Stimulated activated naive B cell treated with anti-CD40 and anti-IgM and Interleukin-4, amounts not matched to agents 10 μg/mL and 1 μg/mL and 100 μg/mL, for 72 hours (primary cell): ENCODE measurements at regions not wholly inside any gene's neighbourhood (a gene's known extent, or its start where the extent isn't known, plus 50 kb on each side); places are given as distances from the start of the nearest gene placed in this dataset.

ENCODE experiments used
- ATAC-seq, 2 donors: fragments of 150-1000 bp; cut with Tn5 transposase; replicated peaks; 2 replicates each; pipeline ENCODE4 v1.10.0; 2021; ENCODE audit warnings: moderate library complexity in 1 of 2
- DNase-seq: peaks from one replicate; pipeline ENCODE4 v3.0.0; 2021
- H3K27ac Mint-ChIP-seq: one replicate; pipeline ENCODE4 v1.8.0; 2022; ENCODE audit warnings: mild to moderate bottlenecking, mixed read lengths
- H3K27me3 Mint-ChIP-seq, 2 donors: one replicate each; pipeline ENCODE4 v1.8.0; 2022; ENCODE audit warnings: mixed read lengths in 2 of 2
- H3K36me3 Mint-ChIP-seq, 2 donors: one replicate each; pipeline ENCODE4 v1.8.0; 2022; ENCODE audit warnings: mixed read lengths in 2 of 2, mild to moderate bottlenecking in 1 of 2
- H3K4me1 Mint-ChIP-seq, 2 donors: one replicate each; pipeline ENCODE4 v1.8.0; 2022; ENCODE audit warnings: mixed read lengths in 2 of 2, mild to moderate bottlenecking in 1 of 2
- H3K4me3 Mint-ChIP-seq, 2 donors: one replicate each; pipeline ENCODE4 v1.8.0; 2022; ENCODE audit warnings: mild to moderate bottlenecking in 2 of 2, mixed read lengths in 2 of 2, moderate library complexity in 1 of 2
- H3K9me3 Mint-ChIP-seq, 2 donors: one replicate each; pipeline ENCODE4 v1.8.0; 2022; ENCODE audit warnings: mixed read lengths in 2 of 2, mild to moderate bottlenecking in 1 of 2

DNA sequence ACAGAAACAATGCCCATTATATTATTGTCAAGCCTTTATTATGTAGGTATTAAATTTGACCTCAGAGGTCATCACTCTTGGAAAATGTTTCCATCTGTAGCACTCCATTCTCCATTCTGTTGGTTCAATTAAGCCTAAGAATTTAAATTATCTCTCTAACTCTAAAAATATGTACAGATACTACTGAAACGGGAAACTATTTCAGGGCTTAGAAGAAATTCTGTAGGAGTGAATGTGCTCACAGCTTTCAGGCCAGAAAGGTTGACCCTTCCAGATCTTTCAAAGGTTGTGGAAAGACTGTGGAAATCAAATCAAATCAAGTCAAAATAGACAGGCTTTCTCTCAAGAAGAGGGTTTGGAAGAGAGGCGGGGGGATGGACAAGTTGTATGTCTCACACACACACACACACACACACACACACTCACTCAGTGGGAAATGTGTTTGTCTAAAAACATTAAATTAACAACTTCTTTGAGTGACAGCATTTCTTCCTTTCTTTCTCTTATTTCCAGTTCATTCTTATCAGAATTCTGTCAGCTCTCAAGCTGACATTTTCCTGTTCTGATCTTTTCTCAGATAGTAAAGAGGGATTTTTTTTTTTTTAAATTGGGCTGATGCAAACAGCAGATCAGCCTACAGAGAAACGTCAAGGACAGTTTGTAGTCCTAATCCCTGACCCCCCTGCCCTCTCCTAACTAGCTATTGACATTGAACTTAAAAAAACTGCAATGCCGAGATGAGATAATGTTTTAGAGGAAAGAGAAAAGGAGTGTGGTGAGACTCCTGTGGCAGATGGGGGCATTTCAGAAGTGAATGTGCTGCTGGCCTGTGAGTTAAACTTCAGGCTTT, 139.0 kb upstream of the ZFHX3 start:
- H3K36me3 Mint-ChIP-seq: peaks cover 0 to 2% of the 10 kb centered on the region in 2 donors
- H3K4me1 Mint-ChIP-seq: peaks cover 9 to 17% of the 10 kb centered on the region in 2 donors
- H3K4me3 Mint-ChIP-seq: no peak overlapping the region
- DNase-seq: no peak
- H3K27me3 Mint-ChIP-seq: peaks cover 0 to 6% of the 10 kb centered on the region in 2 donors
- ATAC-seq: no peak
- H3K9me3 Mint-ChIP-seq: peaks cover 0 to 1% of the 10 kb centered on the region in 2 donors
- H3K27ac Mint-ChIP-seq: no peak overlapping the region

DNA sequence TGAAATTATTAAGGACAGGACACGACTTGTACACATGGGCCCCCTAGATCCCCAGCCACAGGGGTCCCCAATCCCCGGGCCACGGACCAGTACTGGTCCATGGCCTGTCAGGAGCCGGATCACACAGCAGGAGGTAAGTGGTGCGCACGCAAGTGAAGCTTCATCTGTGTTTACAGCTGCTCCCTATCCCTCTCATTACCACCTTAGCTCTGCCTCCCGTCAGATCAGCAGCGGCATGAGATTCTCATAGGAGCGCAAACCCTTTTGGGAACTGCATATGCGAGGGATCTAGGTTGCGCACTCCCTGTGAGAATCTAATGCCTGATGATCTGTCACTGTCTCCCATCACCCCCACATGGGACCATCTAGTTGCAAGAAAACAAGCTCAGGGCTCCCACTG, 137.8 kb upstream of the ZFHX3 start:
- Mint-ChIP-seq H3K27me3 (peaks cover 0 to 5% of the 10 kb centered on the region in 2 donors), H3K36me3 (peaks cover 0 to 2% of the 10 kb centered on the region in 2 donors), H3K4me1 (peaks cover 3 to 4% of the 10 kb centered on the region in 2 donors), H3K4me3 (no peak overlapping the region), H3K9me3 (no peaks in the 10 kb centered on the region), H3K27ac (no peak overlapping the region)
- DNase-seq (no peak), ATAC-seq (no peak)

DNA sequence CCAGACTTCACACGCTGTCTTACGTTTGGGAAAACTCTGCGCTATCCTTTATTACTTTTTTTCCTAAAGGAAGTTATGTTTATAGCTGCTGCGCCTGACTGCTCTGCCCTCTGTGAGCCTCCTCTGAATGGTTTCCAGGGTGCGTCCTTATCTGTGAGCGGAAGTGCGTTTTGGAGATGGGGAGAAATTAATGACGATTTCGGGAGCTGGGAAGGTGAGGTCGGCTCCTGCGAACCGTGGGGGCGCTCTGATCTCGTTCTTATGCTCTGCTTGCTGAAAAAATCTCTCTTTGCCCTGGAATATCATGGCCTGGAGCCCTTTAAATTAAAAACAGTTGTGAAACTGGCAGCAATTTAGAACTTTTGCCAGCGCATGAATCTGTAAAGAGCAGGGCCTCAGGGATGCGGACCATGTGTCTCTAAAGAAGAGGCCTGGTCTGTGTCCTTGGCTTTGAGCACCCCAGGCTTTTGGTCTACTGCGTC, 135.7 kb upstream of the ZFHX3 start:
- H3K27me3 Mint-ChIP-seq: no peaks in the 10 kb centered on the region
- no peak overlapping the region for H3K4me3 Mint-ChIP-seq
- H3K4me1 Mint-ChIP-seq: no peaks in the 10 kb centered on the region
- no peak for ATAC-seq
- no peaks in the 10 kb centered on the region for H3K9me3 Mint-ChIP-seq
- no peak for DNase-seq
- no peak overlapping the region for H3K27ac Mint-ChIP-seq
- H3K36me3 Mint-ChIP-seq: no peaks in the 10 kb centered on the region

DNA sequence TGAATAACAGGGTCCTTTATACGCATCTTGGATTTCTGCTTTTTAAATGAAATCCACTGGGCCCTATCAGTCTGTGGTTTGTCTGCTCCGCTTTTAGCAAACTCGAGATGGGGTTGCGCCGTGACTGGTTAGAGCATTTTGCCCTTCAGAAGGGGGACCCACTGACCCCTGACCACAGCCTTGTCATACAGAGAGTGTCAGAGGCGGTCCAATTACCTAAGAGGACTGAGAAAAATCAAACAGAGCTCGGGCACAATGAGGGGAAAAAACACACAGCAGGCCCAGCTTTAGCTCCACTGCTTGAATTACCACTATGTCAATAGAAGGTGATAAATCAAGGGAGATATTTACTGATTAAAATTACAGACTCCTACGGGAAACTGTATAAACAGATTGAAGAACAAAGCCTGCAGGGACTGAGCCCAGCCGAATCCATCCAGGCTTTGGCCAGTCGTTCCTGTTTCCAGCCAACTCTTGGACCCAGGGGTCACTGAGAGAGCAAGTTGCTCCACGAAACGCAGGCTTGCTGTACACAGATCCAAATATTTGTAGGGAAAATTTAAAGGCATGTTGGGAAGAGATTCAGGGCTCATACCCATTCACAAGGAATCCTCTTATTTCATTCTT, 131.9 kb upstream of the ZFHX3 start:
- no peaks in the 10 kb centered on the region for H3K36me3 Mint-ChIP-seq
- no peak overlapping the region for H3K27ac Mint-ChIP-seq
- ATAC-seq: no peak
- H3K4me3 Mint-ChIP-seq: no peak overlapping the region
- no peaks in the 10 kb centered on the region for H3K27me3 Mint-ChIP-seq
- H3K9me3 Mint-ChIP-seq: no peaks in the 10 kb centered on the region
- DNase-seq: no peak
- no peaks in the 10 kb centered on the region for H3K4me1 Mint-ChIP-seq

DNA sequence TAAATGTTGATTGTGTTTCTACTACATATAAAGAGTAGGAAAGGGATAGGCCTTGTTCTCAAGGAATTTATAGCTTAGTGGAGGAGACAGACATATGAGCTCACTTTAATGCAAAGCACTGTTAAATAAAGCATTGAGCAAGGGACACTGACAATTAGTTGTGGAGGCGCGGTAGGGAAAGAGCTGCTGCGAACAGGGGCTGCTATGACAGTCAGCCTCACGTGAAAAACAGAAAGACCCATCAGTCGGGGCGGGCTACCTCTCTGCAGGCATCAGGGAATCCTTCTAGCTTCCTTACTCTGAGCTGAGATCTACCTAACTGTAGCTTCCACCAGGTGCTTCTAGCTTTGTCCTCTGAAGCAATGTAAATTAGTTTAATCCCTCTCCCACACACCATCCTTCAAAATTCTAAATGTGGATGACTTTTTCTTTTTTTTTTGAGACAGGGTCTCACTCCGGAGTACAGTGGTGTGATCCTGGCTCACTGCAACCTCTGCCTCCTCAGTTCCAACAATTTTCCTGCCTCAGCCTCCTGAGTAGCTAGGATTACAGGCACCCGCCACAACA, 129.9 kb upstream of the ZFHX3 start:
- no peak for DNase-seq
- Mint-ChIP-seq H3K27ac (no peak overlapping the region), H3K4me1 (no peaks in the 10 kb centered on the region), H3K9me3 (no peaks in the 10 kb centered on the region), H3K27me3 (peaks cover 0 to 8% of the 10 kb centered on the region in 2 donors), H3K36me3 (no peaks in the 10 kb centered on the region), H3K4me3 (no peak overlapping the region)
- ATAC-seq: no peak

DNA sequence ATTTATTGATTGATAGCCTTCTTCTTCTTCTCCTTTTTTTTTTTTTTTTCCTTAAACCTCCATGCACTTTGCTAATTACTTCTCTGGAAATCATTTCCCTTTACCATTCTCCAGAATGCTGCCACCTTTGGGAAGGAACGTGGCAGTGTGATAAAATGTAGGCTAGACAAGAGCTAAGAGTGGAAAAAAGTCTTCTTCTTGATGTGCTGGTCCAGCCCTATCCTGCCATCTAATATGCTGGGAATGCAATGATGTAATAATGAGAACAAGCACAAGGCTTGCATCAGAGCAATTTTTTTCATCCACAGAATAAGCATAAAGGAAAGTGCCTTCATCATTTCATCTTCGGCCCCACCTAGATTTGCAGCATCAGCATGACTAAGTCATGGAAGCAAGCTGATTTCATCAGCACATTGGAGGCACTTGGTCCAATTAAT, 128.7 kb upstream of the ZFHX3 start:
- Mint-ChIP-seq H3K27me3 (peaks cover 0 to 8% of the 10 kb centered on the region in 2 donors), H3K9me3 (no peaks in the 10 kb centered on the region), H3K36me3 (no peaks in the 10 kb centered on the region), H3K4me3 (no peak overlapping the region), H3K4me1 (no peaks in the 10 kb centered on the region), H3K27ac (no peak overlapping the region)
- DNase-seq (no peak), ATAC-seq (no peak)

DNA sequence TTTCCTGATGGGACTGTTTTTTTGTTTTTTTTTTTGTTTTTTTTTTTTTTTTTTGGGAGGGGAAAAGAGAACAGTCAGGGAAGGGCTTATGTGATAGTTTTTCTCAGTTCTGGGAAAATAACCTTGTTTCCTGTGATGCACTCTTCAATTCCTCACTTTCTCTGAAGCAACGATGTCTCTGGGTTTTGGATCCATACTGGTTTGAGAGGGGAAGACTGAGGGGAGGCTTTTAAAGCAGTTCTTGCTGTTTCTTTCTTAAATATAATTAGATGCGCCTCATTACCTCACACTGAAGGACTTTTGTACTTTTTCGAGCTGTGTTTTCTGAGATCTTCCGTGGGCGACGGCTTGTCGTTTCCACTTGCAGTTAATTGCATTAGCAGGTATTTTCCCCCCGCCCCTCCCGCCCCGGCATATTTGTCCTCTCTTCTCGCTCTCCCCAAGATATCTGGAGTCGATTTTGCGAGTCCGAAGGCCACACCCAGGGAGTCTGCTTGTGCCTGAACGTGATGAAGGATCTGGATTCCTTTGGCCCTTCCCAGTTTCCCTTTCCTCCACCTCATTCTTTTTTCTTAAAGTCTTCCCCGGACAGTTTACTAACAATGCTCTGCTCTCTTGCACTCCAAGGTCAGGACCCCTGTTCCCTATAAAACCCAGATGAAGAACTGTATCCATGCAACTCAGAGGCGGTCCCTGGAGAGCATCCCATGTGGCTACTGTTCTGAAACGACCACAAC, 125.2 kb upstream of the ZFHX3 start:
- H3K4me3 Mint-ChIP-seq: no peak overlapping the region
- no peaks in the 10 kb centered on the region for H3K9me3 Mint-ChIP-seq
- DNase-seq (no peak), ATAC-seq (no peak)
- H3K27ac Mint-ChIP-seq: no peak overlapping the region
- H3K36me3 Mint-ChIP-seq: no peaks in the 10 kb centered on the region
- peaks cover 6 to 12% of the 10 kb centered on the region in 2 donors for H3K27me3 Mint-ChIP-seq
- no peaks in the 10 kb centered on the region for H3K4me1 Mint-ChIP-seq

DNA sequence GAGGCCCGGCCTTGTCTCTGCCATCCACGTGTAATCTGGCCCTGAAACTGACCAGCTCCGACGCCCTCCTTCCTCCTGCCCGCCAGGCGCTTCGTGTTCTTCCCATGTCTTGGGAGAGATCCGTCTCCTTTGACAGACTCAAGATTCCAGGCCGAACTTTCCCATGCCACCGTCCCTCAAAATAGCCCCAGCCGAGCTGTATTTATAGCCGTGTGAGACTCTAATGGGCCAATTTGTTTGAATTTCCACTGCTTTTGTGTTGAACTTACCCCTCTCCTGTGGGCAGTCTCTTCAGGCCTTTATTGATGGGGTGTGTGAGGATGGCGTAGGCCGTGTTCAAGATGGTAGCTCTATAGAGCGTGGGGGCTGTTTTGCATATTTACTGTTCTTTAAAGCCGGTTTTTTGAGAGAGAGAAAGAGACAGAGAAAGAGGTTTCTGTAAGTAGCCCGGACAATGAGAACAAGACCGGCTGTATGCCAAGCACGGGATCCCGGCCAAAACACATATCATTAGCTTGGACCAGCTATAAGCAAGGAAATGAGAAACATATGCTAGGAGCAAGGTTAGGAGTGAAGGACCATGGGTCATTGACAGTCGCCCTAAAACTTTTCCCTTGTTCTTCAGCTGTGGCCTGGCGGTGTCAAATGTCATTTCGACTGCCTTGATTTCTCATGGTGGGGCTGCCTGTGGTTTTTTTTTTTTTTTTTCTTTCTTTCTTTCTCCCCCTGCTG, 124.5 kb upstream of the ZFHX3 start:
- Mint-ChIP-seq H3K9me3 (no peaks in the 10 kb centered on the region), H3K4me1 (no peaks in the 10 kb centered on the region), H3K27ac (no peak overlapping the region), H3K4me3 (no peak overlapping the region), H3K36me3 (no peaks in the 10 kb centered on the region), H3K27me3 (peaks cover 6 to 12% of the 10 kb centered on the region in 2 donors)
- DNase-seq: no peak
- ATAC-seq: no peak

DNA sequence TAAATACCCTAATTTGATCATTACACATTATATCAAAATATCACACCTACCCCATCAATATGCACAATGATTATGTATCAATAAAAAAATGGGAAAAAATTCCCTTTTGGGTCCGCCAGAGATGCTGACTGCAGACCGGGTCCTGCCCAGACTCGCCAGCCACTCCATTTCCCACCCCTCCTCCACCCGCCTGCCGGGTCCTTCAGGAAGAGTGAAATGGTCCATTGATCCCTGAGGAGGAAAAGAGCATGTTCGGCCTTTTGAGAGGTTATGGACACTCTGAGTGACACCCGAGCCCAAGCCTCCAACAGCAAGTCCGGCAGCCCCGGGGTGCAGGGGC, 123.9 kb upstream of the ZFHX3 start:
- no peaks in the 10 kb centered on the region for H3K9me3 Mint-ChIP-seq
- ATAC-seq (no peak), DNase-seq (no peak)
- H3K27me3 Mint-ChIP-seq: peaks cover 6 to 12% of the 10 kb centered on the region in 2 donors
- no peaks in the 10 kb centered on the region for H3K36me3 Mint-ChIP-seq
- H3K27ac Mint-ChIP-seq: no peak overlapping the region
- H3K4me1 Mint-ChIP-seq: peaks cover 1 to 2% of the 10 kb centered on the region in 2 donors
- no peak overlapping the region for H3K4me3 Mint-ChIP-seq

DNA sequence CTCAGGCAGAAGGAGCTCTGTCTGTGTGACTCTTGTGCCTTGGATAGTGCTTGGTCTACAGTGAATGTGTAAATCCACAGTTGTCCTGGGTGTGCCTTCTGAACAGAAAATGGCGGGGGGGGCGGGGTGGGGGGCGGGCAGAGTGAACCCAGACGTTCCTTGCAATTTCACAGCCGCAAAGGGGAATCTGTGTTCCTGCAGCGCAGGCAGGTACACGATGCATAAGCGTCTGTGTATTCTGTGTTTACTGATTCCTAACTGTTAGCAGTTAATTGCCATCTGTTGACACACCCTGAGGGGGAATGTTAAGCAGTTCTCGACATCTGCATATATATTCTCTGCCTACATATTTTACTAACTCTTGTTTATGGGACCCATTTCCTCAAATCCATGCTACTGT, 123.5 kb upstream of the ZFHX3 start:
- peaks cover 4 to 7% of the 10 kb centered on the region in 2 donors for H3K4me1 Mint-ChIP-seq
- H3K9me3 Mint-ChIP-seq: no peaks in the 10 kb centered on the region
- peaks cover 6 to 12% of the 10 kb centered on the region in 2 donors for H3K27me3 Mint-ChIP-seq
- no peaks in the 10 kb centered on the region for H3K36me3 Mint-ChIP-seq
- ATAC-seq: no peak
- H3K4me3 Mint-ChIP-seq: no peak overlapping the region
- H3K27ac Mint-ChIP-seq: no peak overlapping the region
- DNase-seq: no peak

DNA sequence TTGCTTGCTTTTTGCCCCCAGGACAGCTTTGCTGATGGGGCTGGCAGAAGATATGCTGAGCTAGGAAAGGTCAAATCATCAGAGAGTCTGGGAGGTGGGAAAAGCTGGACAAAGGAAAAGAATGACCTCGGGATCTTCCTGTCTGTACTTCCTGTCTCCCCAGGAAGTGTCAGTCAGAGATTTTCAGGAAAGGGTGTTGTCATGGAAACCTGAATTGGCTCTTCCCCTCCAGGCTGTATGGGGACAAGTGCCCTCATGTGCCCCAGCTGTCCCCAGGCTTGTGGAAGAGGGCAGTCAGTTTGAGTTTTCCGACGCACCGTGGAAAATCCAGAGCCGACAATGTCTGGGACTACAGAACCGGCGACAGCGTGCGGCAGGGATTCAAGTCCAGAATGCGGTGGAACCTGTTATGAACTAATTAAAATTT, 122.7 kb upstream of the ZFHX3 start:
- Mint-ChIP-seq H3K27ac (no peak overlapping the region), H3K36me3 (no peaks in the 10 kb centered on the region), H3K9me3 (no peaks in the 10 kb centered on the region), H3K4me3 (no peak overlapping the region), H3K4me1 (peaks cover 7 to 13% of the 10 kb centered on the region in 2 donors), H3K27me3 (peaks cover 6 to 12% of the 10 kb centered on the region in 2 donors)
- no peak for ATAC-seq
- DNase-seq: no peak

DNA sequence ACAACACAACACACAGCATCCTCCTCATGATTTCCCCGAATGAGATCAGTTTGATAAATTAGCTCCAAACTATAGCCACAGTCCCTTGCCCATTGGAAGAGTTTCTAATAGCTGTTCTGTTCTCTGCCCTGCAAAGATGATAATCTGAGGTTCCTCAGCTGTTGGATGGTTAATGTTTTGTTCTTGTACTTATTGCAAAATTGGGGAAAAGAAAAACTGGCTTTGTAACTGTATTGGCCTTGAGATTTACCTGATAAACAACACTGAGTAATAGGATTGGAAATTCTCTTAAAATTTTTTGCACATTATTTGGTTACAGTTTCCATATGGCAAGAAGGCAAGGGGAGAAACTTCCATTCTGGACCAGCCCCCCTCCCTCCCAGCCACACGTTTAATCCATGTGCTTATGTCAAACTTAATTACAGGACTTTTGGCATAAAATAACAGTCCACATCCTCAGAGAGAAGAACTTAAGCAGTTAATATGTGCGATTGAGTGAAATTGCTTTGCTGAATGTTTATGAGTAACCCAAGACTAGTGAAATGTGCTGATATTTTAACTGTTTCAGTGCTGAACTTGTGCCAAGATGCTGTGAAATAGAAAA, 119.1 kb upstream of the ZFHX3 start:
- Mint-ChIP-seq H3K27ac (no peak overlapping the region), H3K9me3 (no peaks in the 10 kb centered on the region), H3K27me3 (peaks cover 5 to 6% of the 10 kb centered on the region in 2 donors), H3K4me3 (peak overlapping the region in 1 of 2 donors; percentile 7), H3K36me3 (no peaks in the 10 kb centered on the region), H3K4me1 (peaks cover 7 to 13% of the 10 kb centered on the region in 2 donors)
- DNase-seq: no peak
- ATAC-seq: no peak

DNA sequence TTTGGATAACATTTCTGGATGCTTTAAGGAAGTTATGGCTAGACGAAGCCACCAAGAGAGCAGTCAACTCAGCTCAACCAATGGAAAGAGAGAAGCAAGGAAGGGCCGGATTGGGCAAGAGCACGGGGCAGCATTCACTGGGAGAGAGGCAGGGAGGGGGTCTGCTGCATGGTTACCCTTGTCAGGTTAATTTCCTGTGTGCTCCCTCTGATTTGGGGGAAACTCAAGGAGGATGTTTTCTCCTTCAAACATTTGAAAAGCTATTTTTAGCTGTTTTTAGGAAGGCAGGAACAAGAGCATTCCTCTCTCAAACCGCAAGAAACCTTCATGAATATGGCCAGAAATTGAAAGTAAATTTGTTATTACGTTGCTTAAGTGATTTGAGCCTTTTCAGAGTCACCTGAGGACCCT, 118.5 kb upstream of the ZFHX3 start:
- peak overlapping the region in 1 of 2 donors; percentile 8 for H3K4me3 Mint-ChIP-seq
- H3K4me1 Mint-ChIP-seq: peaks cover 7 to 13% of the 10 kb centered on the region in 2 donors
- no peaks in the 10 kb centered on the region for H3K9me3 Mint-ChIP-seq
- peaks cover 5 to 6% of the 10 kb centered on the region in 2 donors for H3K27me3 Mint-ChIP-seq
- no peak overlapping the region for H3K27ac Mint-ChIP-seq
- DNase-seq (no peak), ATAC-seq (no peak)
- H3K36me3 Mint-ChIP-seq: no peaks in the 10 kb centered on the region
